ENCODE measurements at regions not wholly inside any gene's neighbourhood (a gene's known extent, or its start where the extent isn't known, plus 50 kb on each side); places are given as distances from the start of the nearest gene placed in this dataset.
"Not testable (repeated sequence)": the region's sequence is repeated elsewhere in the genome, so short reads cannot be mapped to it uniquely, and the experiment has no call there.

DNA sequence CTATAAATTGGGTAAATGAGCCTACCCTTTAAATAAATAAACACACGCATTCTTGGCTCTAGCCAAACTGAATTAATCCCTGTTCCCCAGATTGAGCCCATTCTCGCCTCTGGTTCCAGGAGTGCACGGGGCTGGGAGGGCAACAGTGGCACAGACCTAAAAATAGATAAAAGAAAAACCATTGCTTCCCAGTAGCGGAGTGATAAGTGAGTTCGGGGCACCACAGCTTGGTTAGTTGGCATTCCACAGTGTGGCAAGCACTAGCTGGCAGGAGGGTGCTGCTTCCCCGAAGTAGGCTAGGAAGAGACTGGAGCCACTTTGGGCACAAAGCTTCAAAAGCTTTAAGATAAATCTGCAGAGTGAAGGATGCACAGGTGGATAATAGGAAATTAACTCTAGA lies 322.2 kb upstream of the SGCD start:
- DNase-seq = no peak

DNA sequence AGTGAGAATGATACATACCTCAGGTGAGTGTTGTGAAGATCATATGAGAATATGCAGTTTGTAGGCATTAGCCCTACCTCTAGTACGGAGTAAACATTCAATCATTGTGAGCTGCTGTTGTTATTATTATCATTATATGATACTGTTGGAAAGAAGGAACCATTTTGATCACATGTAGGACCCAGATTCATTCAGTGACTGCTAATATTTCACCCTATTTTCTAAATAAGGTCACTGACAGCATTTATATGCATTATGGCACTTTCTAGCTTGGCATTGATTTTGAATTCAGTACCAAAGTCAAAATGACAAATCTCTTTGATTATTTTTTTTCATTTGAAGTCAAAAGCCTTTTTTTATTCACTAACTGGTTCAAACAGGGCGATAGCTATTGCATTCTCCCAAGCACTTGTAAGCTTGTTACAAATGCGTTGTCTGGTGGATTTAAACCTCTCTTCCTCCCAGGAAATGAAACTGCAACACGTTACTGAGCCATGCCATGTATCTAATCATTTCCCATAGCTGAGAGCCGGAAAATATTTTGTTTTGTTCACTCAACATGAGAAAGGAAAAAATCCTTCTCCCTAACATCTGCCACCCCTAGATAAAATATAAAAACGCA lies 320.8 kb upstream of the SGCD start:
- no peak for DNase-seq

DNA sequence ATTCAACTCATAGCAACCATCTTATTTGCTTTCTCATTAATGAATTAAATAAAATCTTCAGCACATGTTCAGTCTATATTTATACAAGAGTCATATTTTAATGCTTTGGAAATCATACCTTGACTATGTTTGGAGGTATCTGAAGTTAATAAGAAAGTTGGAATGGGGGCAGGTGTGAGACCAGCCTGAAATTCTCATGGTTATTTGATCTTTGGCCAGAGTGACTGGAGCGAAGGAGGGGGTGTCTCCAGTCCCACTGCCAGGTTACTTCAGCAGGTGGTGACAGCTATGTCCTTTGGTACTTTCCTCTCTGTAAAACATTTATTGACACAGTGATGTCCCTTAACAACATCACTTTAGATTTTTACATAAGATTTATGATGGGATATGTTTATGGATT lies 318.1 kb upstream of the SGCD start:
- DNase-seq = no peak

DNA sequence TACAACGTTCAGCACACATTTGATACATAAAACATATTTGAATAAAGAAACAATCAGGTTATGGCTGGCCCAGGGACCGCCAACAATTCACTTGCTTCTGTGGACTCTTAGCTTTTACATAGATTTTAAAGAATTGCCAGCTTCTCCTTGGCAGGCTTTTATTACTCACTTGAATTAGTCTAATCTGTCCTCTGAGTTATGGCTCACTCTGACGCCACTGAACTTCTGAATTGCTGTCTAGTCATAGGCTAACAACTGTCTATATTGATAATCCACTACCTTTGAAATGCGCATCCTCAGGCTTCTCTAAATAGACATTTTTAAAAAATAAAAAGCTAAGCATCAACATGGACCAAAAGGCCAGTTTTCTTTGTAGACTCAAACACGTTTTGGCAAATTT lies 317.4 kb upstream of the SGCD start:
- DNase-seq = no peak

DNA sequence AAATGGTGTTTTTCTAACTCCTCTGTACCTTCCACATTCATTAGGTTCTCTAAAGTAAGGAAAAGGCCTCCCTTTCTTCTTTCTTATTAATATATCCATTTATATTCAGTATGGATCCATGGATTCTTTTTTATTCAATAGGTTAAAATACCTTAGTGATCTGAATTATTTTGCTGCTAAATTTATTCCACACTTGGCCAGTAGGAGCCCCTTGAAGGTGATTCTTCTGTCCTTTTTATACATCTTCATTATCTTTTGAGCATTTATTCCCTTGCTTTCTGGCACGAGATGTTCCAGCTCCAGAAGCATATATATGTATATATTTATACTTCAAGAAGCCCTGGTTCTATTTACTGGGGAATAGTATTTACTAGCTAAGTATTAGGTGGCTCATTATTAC lies 311.8 kb upstream of the SGCD start:
- DNase-seq = no peak

DNA sequence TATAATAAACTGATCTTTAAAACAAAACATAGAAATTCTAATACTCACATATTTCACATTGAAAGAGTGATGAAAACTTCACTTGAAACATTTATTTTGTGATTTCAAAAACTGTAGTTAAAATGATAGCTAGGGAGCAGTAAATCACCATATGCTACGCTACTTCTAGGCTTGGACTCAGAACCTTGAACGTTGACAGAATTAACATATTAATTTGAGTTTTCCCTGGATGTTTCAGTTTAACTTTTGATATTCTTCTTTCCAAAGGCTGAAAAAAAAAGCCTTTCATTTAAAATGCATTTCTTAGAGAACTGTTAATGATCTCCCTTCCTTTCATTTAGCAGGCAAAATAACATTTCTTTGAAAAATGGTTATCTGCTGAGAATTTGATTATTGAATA lies 307.8 kb upstream of the SGCD start:
- DNase-seq = no peak

DNA sequence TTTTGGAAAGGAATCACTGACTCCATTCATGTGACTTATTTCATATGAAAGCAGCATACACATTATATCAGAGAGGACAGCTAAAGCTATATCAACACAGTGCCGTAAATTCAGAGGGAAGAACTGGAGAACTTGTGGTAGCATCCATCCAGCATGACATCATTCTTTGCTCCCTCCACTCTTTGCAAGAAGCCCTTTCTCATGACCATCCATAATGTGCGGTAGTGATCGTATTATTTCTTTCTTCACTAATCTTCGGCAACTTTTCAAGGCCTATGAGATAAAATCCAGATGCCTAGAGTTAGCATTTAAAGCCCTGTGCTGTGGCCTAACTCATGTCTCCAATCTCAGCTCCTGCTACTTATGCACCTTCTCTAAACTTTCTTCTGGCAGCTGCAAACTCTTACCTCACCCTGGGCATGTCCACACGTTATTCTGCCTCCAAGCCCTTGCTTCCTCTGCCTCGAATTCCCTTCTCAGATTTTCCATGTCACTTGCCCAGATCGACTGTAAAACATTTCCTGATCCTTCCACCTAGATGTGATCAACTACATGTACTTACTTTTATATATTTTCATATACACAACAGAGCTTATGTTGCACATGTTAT lies 307.3 kb upstream of the SGCD start:
- no peak for DNase-seq

DNA sequence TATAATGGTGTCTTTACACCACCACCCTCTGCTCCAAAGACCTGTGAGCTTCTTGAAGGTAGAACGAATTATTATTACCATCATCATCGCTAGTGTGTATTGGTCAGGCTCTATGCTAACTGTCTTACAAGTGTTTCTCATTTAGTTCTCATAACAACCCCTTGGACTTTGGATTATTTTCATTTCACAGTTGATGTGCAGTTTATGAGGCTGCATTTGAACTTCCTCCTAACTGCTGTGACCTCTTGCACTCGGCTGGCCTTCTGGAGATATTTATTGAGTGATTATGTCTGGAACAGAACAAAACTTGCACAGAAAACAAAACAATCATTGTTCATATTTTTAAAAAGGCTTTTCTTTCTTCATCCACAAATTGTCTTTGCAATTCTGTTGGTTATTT lies 306.3 kb upstream of the SGCD start:
- DNase-seq = no peak

DNA sequence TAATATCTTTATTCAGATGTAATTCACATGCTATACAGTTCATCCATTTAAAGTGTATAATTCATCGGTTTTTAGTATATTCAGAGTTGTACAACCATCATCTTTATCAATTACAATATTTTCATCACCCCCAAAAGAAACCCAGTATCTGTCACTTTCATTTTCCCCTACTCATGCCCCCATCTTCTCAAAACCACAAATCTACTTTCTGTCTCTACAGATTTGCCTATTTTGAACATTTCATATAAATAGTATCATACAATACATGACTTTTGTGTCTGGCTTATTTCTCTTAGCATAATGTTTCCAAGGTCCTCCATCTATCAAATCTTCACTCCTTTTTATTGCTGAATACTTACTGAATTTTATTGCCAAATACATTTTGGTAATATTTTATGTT lies 305.1 kb upstream of the SGCD start:
- DNase-seq = no peak

DNA sequence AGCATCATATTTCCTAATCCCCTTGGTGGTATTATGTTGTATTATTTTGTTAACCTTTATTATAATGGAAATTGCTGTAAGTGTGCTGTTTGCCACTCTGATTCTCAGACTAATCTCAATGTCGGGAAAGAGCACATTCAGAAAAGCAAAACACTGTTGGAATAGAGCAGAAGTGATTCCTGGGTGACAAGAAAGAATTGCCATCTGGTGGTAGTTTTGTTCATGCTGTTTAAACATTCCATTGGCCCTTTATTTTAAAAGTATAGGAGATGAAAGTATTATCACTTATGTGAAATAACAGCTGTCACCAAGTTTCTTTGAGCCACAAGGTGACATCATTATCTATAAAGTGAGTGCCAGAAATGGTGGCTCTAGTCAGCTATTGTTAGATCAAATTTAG lies 301.3 kb upstream of the SGCD start:
- no peak for DNase-seq

DNA sequence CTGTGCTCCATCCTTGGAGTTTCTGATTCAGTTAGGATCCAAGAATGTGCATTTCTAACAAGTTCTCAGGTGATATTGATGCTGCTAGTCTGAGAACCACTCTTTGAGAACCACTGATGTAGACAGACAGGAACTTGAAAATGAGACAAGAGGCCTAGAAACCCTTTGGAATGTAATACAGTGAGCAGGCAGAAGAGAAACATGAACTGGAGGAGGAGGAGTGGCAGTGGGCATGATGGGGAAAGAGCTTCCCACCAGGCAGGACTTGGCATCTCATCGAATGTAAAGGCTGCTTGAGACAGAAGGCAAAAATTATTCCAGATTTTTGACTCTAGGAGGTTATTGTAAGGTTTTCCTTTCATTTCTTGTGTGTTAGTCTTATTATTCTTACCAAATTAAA lies 295.8 kb upstream of the SGCD start:
- DNase-seq = no peak

DNA sequence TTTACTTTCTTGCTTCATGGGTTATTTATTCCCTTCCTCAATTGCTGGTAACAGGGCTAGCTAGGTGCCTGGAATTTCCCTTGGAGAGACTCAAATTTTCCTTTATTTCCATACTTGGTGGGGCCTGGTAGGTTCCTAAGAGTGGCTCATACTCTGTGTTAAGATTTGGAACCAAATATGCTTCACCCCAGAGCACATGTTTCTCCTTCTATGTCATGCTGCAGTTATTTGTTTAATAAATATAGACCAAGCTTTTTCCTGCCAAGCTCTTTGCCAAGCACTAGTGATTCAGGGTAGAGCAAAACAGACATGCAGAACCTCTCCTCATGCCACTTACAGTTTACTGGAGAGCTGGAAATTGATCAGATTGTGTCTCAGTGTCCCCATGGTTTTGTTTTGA lies 290.3 kb upstream of the SGCD start:
- DNase-seq = no peak

DNA sequence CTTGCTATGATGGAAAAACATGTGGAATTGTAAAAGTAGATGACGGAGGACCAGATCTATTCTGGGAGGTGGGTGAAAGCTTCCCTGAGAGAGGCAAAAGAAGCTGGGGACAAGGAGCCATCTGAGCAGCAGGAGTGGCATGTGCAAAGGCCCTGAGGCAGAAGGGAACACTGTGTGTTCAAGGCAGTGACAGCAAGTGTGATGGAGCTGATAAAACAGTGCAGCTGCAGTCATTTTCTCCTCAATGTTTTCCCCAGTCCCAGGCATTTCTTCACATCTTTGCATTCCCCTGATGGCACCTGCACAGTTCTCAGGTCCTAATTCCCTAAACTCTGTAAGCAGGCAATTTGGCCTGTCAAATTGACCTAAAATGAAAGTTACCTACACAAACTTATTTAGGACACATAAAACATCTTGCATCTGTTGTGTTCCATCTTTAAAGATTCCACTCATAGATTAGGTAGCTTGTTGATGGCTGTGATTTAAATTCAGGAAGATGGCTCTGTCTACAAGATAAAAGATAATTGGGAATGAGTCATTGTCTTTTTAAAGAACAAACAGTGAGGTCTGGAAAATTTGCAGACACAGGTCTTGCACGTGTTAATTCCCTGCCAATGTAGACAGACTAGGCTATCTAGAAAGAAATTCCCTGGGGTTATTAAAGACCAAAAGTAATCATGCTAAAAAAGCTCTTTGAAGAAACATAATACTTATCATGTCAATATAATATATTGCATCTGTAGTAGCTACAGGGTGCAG lies 289.6 kb upstream of the SGCD start:
- DNase-seq = no peak

DNA sequence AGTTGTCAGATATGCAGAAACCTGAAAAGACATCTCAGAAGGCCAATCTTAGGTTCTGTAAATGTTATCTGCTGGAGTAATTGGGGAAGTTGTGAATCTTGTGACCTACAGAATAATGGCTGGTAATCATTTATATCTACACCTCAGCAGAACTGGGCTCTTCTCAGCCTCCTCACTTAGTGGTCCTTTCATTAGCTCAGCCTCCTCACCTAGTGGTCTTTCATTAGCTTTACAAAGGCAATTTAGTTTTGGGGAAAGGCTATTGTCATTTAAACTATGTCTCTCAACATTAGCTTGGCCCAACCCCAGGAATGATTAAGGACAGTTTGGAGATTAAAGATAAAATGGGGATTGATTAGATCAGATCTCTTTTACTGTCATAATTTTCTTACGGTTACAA lies 284.2 kb upstream of the SGCD start:
- no peak for DNase-seq

DNA sequence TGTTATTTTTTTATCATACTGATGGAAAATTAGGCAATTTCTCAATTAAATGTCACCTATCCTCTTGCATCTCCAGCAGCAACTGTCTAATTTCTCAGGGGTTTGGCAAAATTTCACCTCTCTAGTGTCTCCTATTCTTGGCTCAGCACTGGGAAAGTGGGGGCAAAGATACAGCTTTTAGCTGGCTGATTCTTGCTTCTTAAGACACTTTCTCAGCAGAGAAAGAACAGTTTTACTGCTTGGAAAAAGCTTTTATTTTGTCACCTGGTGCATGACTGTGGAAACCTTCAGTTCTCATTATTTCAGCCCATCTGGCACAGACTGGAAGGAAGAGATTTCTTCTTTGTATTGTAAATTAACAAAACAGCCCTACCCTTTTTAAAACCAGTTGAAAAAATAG lies 283.6 kb upstream of the SGCD start:
- no peak for DNase-seq

DNA sequence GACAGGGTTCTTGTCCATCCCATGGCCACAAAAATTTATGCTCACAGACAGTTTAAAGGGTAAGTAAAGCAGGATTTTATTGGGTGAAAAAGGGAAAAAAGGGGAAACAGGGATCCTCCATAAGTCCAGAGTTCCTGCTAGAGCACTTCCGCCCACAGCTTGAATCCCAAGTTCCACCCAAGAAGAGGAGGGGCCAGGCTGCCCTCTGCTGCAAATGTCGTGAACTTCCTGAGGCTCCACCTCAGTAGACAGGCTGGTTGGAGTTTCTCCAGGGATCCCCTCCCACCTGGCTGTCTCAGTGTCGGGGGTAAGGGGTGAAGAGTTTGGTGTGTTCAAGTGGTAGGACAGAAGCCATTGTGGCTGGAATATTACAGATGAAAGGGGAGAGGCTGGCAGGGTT lies 275.0 kb upstream of the SGCD start:
- no peak for DNase-seq

DNA sequence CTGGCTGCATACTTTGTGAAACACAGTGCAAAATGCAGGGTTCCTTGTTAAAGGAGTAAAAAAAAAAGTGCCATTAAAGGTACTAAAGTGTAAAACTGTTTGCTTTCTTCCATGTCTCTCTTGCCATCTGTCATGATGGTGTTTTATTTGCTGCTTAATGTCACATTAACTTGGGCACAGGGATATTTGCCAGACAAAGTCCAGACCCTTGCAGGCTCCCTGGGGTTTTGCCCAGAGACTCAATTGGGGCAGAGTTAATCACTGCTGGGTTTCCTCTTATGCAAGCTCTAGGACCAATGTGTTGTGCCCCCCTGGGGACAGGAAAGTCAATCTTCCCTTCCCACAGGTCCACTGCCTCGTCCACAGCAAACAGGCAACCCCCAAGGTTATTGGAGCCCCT lies 274.3 kb upstream of the SGCD start:
- no peak for DNase-seq

DNA sequence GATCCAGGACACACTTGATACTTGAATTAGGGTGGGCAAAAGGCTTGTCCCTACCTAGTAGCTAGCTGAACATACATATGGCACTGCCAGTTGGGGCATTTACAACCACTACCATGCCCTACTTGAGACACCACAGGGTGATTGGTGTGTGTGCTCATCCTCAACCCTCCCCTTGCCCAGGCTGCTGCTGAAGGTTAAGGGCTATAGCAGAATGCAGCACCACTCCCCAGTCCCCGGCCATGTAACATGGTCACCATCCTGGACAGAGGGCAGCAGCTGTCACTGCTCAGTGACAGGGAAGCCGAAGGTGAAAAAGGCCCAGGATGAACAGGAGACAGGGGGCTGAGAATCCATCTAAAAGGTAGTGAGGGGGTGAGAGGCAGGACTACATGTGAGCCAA lies 273.9 kb upstream of the SGCD start:
- DNase-seq = no peak

DNA sequence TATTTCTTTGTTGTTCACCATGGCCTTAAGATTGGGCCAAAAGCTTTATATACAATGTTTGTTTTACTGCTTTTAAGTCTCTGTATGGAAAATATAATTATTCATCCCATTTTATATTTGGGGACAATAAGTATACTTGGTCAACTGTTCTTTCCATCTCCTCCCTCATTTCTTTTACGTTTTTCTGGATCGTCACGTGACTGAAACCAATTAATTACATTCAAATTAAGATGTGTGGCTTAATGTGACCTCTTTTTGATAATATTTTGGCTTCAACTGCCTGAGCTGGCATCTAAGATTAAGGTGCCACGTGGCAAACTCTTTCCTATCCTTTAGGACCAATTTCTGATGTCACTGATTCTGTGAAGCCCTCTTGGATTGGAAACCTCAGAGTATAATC lies 250.1 kb upstream of the SGCD start:
- no peak for DNase-seq

DNA sequence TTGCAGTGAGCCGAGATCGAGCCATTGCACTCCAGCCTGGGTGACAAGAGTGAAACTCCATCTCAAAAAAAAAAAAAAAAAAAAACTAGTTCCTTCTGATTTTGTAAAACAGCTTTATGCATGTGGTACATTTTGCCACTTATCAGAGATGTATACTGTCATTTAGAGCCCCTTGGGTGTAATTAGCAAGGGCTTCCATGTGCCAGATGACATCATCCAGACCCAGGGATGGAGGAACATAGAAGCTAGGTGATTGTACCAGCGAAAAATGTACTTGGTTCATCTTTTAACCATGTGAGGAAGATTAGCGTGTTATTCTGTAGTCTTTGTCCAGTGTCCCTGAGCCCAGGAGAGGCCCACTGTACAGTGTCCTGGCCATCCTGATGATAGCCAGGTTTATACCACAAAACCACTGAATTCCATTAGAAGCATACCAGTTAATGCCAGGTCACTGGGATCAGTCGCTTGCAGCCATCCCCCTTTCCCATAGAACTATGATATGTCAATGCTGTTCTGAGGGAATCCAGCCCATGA lies 239.3 kb upstream of the SGCD start:
- DNase-seq = no peak

DNA sequence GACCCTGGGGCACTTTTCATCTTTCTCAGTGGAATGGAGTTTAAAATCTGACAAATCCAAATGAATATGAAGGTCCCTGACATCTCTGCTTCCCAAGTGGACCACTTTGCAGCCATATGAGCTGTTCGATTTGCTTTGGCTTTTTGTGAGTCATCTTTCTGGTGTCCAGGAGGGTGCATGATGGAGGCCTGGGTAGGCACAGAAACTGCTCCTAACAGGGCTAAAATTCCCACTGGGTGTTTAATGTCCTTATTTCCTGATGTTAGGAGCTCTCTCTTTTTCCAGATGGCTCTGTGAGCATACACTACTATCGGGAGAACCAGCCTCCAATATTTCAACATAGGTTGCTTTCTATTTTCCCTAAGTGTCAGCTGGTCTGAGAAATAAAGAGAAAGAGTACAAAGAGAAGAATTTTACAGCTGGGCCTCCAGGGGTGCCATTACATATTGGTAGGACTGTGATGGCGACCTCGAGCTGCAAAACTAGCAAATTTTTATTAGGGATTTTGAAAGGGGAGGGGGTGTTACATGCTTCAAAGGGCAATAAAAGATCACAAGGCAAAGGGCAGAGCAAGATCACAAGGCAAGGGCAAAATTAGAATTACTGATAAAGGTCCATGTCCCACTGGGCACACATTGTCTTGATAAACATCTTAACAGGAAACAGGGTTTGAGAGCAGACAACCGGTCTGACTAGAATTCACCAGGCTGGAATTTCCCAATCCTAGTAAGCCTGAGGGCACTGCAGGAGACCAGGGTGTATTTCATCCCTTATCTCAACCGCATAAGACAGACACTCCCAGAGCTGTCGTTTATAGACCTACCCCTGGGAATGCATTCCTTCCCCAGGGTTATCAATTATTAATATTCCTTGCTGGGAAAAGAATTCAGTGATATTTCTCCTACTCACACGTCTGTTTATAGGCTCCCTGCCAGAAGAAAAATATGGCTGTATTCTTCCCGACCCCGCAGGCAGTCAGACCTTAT lies 236.7 kb upstream of the SGCD start:
- not testable (repeated sequence) for DNase-seq

DNA sequence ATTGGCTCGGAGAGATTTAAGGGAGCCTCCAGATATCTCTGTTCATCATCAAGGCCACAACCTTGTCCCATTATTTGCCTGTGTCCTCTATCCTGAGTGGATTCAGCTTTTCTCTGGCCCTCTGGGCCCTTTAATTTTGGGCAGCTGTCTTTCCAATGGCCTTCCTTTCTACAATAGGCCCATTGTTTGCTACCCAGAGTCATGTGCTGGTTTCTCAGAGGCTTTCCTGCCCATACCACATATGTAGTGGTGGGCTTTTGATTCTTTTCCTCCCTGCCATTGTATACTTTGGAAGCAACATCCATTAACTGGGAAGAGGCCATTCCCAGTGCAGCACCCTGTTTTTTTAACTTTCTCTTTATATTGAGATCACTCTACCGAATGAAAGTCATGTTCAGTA lies 233.9 kb upstream of the SGCD start:
- no peak for DNase-seq

DNA sequence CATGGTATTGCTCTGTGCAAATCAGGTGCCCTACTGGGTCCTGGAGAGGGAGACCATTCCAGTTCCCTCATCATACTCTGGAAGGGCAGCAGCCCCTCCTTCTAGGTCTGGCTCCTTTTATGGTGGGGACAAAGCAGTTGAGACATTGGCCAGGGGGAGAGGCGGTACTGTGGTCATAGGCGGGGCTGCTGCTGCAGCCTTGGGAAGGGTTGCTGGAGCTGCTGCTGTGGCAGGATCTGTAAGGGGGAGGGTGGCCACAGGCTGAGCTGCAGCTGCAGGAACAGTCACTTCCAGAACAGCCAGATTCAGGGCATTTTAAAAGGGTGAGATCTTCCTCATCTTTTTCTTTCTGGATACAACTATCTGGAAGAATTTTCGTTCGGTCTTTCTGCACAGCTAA lies 233.0 kb upstream of the SGCD start:
- no peak for DNase-seq
